T follicular helper cell (primary cell): ENCODE measurements at regions not wholly inside any gene's neighbourhood (a gene's known extent, or its start where the extent isn't known, plus 50 kb on each side); places are given as distances from the start of the nearest gene placed in this dataset.

Source experiments
- DNase-seq: peaks from one replicate; pipeline ENCODE4 v3.0.0-alpha.2; 2020; ENCODE audit warnings: low read depth

DNA sequence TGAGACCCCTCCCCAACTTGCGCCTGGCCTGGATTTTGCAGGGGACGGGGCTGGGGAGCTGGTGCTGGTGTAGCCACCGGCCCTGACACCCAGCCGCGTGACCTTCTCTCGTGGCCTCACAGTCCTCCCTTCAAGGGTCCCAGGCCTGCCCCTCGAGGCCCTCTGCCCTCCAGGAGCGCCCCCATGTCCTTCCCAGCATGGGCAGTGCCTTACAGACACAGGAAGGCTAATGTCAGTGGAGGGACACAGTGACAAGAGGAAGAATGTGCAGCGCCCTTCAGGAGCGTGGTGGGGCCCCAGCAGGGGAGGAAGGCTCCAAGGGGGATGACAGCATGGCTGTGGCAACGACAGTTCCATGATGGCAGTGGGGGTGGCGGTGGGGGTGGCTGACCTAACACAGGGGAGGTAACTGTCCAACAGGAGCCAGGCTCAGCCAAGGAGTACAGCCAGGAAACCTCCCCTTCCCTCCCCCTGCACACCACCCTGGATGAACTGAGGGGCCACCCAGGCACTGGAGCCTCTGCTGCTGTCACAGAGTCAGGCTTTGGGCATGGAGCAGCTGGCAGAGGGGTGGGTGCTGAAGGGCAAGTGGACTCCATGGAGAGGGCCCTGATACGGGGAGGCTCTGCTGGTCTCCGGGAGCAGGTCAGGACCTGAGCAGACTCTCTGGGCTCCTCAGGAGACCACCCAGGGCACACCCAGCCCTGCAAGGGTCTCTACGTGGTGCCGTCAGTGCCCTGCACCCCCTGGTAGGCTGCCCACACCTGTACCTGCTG lies 76.0 kb upstream of the RET start:
- DNase-seq = no peak

- no peak for DNase-seq
Observed at GRCh38 chr10:43001427-43001795, 75.5 kb upstream of the RET start.

DNA sequence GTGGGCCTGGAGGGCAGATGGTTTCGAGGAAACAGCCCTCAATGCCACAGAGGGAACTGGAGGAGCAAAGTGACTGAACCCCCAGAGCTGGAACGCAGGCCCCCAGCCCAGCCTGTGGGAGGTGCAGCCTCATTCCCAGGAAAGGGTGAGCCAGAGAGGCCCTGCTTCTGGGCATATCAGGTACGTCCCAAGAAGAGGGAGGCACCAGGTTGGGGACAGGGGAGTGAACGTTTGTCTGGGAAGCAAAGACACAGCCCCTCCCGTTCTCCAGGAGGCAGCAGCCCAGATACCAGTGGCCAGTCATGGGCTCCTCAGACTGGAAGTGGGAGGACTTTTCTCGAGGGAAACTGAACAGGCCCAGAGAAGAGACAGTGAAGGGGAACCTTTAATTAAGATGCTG lies 74.3 kb upstream of the RET start:
- no peak for DNase-seq

DNA sequence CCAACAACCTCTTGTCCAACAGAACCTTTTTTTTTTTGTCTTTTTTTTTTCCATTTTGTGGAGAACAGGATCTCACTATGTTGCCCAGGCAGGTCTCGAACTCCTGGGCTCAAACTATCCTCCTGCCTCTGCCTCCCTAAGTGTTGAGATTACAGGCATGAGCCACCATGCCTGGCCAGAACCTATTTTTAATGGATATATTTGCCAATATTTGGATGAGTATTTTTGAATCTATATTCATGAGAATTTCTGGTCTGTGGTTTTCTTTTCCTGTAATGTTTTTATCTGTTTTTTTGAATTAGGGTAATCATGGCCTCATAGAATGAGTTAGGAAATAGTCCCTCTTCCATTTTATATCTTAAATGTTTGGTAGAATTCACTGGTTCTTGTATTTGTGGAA lies 70.4 kb upstream of the RET start:
- DNase-seq = no peak

DNA sequence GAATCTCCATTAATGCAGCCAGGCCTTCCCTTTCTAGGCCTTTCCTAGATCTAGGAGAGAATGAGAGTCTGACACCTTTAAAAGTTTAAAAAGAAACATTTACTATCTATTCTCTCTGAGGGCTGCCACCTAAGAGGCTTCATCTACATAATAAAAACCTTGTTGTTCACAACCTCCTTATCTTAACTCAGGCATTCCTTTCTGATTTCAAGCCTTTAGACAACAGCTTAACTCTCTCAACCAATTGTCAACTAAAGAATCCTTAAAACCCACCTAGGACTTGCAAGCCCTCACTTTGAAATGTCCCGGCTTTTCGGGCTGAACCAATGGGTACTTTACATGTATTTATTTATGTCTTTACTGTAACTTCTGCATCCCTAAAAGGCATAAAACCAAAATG lies 64.3 kb upstream of the RET start:
- no peak for DNase-seq

GRCh38 chr10:43013065-43013464 lies 63.8 kb upstream of the RET start:
- DNase-seq = no peak

DNA sequence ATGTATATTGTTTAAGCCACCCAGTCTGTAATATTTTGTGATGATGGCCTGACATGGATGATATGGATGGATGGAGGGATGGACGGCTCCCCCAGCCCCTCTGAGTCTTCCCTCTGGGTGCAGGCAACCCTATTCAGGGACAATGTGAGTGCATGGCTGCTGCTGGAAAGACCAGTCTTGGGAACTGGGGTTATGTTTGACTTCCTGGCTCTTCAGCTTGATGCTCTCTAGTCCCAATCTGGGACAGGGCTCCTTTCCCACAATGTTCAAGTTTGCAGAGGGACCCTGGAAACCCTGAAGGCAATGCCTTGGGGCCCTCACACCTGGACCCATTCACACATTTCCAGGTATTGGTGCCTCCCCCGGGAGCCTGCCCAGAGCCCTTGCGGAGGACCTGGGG lies 52.3 kb upstream of the RET start:
- no peak for DNase-seq

DNA sequence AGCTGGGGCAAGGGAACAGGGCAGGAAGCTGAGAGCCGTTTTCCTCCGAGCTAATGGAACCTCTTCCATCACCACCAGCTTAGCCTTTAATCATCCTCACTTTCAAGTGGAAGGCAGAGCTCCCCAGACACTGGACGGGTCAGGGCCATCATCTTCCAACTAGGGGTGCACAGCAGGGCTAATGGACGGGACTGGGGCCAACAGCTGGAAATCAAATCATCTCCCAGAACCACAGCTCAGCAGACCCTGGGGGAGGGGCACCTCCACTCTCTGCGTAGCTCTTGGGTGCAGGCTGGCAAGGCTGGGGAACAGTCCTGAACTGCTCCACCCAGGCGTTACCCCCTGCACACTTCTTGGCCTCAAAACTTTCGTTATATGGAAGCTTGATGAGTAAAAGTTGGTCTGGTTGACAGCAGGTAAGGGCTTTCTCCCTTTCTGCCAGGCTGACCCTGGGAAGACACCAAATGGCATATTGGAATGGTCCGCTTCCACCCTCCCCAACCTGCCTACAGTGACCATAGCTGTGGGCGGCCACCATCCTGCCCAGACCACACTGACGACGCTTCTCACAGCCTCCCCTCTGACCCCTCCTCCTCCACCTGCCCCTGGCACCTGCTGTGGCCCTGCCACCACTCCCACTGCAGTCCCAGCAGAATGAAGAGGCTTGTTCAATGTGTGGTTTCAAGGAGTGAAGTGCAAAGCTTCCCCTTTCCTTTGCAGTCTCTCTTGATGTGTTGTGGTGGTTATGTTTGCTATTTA lies 51.7 kb upstream of the RET start:
- no peak for DNase-seq

DNA sequence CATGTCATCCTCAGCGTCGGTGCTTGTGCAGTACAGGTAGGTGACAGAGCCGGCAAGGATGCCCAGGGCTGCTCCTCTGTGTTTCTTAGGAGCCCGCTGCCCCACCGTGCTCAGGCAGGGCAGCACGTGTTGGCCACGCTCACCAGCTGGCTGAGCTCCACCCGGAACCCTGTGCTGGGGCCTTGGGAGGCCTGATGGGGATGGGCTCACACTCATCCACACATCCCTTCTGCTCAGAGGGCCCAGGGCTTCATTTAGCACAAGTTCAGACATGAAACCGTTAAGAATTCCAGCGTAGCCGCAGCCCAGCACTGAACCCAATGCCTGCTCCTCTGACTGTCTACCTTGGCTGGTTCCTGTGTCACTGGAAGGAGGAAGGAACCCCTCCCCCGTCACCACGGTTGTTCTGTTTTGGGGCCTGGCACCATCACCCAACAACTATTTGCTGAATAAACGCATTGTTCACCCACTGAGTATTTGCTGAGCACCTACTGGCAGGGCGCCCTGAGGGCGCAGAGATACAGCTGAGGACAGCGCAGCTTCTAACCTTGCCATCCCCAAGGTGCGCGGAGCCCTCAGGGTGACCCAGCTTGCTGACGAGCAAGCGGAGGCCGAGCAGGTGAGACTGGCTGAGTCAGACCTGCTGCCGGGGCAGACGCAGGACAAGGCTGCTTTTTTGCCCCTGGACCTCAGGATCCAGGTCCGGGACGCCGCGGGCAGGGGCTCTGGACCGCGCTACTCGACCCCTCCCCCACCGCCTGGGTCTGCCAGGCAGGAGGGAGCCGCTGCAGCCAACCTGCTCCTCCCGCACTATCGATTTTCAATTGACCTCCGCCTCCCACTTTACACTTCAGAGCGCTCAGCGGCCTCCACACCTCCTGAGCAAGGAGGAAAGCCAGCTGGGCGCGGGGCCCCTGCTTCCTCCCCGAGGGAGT lies 50.6 kb upstream of the RET start:
- DNase-seq = no peak
